GM12891 (cell line): ENCODE measurements at regions not wholly inside any gene's neighbourhood (a gene's known extent, or its start where the extent isn't known, plus 50 kb on each side); places are given as distances from the start of the nearest gene placed in this dataset.

Experiments
- PAX5 ChIP-seq: IDR thresholded peaks from 2 replicates; pipeline ENCODE4 v1.6.1; 2011; ENCODE audit warnings: low read length, moderate library complexity, mild to moderate bottlenecking; ENCODE audit not compliant: insufficient read depth, severe bottlenecking
- POLR2A ChIP-seq: IDR thresholded peaks from 2 replicates; pipeline ENCODE4 v1.6.1; 2011; ENCODE audit warnings: low read depth, low read length, control low read depth
- POLR2AphosphoS5 ChIP-seq: IDR thresholded peaks from 2 replicates; pipeline ENCODE4 v1.6.1; 2011; ENCODE audit warnings: low read depth, low read length, control low read depth
- POU2F2 ChIP-seq: IDR thresholded peaks from 2 replicates; pipeline ENCODE4 v1.6.1; 2011; ENCODE audit warnings: low read depth, mild to moderate bottlenecking, control low read depth, low read length, moderate library complexity
- SPI1 ChIP-seq: IDR thresholded peaks from 2 replicates; pipeline ENCODE4 v1.6.1; 2011; ENCODE audit warnings: low read depth, low read length, control low read depth
- TAF1 ChIP-seq: IDR thresholded peaks from 2 replicates; pipeline ENCODE4 v1.6.1; 2011; ENCODE audit warnings: low read depth, low read length, control low read depth

GRCh38 chr5:87076411-87076810 is 191.3 kb upstream of the RASA1 start:
- no peak for TF ChIP-seq POLR2A
- TF ChIP-seq TAF1, result no peak
- TF ChIP-seq POLR2AphosphoS5, result no peak
- no peak for TF ChIP-seq PAX5
- no peak for TF ChIP-seq SPI1
- TF ChIP-seq POU2F2, result no peak
